T-helper 22 cell (primary cell): ENCODE measurements at regions not wholly inside any gene's neighbourhood (a gene's known extent, or its start where the extent isn't known, plus 50 kb on each side); places are given as distances from the start of the nearest gene placed in this dataset.

Source experiments
- DNase-seq: peaks from one replicate; pipeline ENCODE4 v3.0.0-alpha.2; 2020; ENCODE audit warnings: low read depth

- no peak for DNase-seq
These were observed 182.0 kb downstream of the GPX5 start for GRCh38 chr6:28707387-28708282.

GRCh38 chr6:28709478-28710349 lies 184.0 kb downstream of the GPX5 start:
- no peak for DNase-seq

- DNase-seq = no peak
These were observed 184.9 kb downstream of the GPX5 start for GRCh38 chr6:28710466-28711191.

GRCh38 chr6:28711325-28711724 lies 185.6 kb downstream of the GPX5 start:
- DNase-seq = no peak

- no peak for DNase-seq
These were observed 186.2 kb downstream of the GPX5 start for GRCh38 chr6:28711788-28712341.

- DNase-seq = no peak
These were observed 187.3 kb downstream of the GPX5 start for GRCh38 chr6:28712982-28713381.

GRCh38 chr6:28719275-28719940 lies 193.7 kb downstream of the GPX5 start:
- no peak for DNase-seq

- no peak for DNase-seq
These were observed 194.9 kb downstream of the GPX5 start for GRCh38 chr6:28720357-28721231.

- no peak for DNase-seq
These were observed 195.7 kb downstream of the GPX5 start for GRCh38 chr6:28721372-28721771.

GRCh38 chr6:28724395-28724794 lies 198.7 kb downstream of the GPX5 start:
- DNase-seq = no peak

GRCh38 chr6:28725274-28725809 lies 198.4 kb downstream of the TRIM27 start:
- no peak for DNase-seq

GRCh38 chr6:28725890-28726348 lies 197.9 kb downstream of the TRIM27 start:
- DNase-seq = no peak

GRCh38 chr6:28726569-28727309 lies 197.0 kb downstream of the TRIM27 start:
- DNase-seq = no peak

- DNase-seq = no peak
These were observed 196.1 kb downstream of the TRIM27 start for GRCh38 chr6:28727559-28728211.

GRCh38 chr6:28729501-28730402 lies 194.0 kb downstream of the TRIM27 start:
- DNase-seq = no peak

- DNase-seq = no peak
These were observed 191.7 kb downstream of the TRIM27 start for GRCh38 chr6:28732052-28732451.

- no peak for DNase-seq
These were observed 189.3 kb downstream of the TRIM27 start for GRCh38 chr6:28734443-28734959.
